ENCODE measurements at regions not wholly inside any gene's neighbourhood (a gene's known extent, or its start where the extent isn't known, plus 50 kb on each side); places are given as distances from the start of the nearest gene placed in this dataset.

DNA sequence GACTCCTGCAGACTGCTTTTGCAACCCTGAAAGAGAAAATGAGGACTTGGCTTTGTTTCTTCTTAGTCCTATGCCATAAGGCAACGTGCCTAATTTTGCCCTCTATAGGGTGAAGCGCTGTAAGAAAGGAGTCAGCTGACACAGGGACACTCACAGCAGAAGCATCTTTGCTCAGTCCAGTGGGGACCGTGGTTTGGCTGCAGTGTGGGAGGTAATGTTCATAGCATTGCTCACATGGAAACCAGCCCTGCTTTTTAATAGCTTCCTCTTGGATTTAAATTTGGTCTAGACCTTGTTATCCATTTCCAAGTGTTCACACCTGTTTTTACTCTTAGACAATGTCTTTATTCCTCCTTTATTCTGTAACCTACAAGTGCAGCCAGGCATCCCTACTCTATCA is 1032.1 kb downstream of the NTRK3 start:
- DNase-seq, result no peak

DNA sequence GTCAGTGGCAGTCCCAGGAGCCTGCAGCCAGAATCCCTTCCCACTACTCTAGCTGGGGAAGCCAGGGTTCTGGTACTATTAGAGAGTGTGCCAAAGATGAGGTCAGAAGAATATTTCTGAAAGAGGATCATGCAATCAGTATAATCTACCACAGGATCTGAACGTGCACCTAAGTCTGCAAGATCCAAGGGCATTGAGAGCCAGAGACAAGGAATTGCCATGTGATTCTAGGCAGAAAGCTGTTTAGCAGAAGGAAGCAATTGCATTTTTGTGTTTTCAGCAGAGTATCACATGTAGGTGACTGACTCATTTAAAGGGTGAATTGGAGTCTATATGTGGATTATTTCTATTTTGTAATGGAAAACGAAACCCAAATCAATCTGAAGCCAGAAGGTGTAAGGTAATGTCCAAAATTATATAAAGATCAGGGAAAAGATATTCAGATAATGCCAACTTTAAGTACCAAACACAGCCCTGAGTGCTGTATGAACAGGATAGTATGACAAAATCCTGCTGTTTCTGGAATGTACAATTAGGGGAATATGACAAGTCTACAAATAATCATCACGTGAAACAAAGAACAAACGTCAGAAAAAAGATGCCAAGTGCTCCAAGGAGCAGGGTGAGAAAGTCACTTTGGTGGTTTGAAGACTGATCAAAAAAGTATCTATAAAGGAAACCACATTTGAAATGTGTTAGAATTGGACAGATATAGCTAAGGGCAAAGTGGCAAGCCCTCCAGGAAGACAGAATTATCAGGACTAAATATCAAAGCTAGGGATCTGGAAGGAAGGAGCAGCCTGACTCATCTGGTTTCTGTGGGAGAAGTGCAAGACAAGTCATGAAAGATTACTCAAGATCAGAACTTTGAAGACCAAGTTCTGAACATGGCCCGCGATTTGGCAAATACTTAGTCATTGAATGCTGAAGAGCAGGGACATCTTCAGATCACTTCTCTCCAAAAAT is 1036.6 kb downstream of the NTRK3 start:
- DNase-seq, result no peak

DNA sequence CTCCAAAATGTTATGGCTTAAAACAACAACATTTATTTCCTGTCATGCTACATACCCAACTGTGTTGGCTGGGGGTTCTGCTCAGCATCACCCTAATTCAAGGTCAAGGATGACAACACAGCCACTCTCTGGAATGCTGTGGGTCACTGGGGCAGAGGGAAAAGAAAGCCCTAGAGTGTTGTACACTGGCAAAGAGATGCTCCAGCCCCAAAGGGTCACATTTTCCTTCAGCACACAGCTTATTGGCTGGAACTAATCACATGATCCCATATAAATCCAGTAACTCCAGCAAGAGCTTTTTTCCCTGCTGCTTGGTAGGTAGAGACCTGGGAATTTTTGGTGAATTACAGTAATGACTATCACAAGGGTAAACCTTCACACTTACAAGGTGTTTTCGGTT is 1041.4 kb downstream of the NTRK3 start:
- no peak for DNase-seq

DNA sequence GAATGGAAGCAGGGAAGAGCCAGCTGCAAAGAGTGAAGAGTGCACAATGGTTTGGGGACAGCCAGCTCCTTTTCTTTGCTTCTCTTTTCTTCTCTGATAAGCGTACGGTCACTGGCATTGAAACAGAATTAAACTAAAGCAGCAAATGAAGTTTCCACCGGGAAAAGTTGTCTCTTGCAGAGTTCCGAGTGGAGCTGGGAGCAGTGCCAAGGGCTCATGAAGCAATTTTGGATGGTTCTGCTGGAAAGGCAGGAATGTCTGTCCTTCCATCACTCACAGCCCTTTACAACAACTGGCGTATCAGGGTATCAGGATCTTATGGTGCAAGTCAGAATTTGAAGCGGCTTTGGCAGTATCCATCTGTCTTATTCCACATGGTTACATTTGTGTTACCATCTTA is 1042.9 kb downstream of the NTRK3 start:
- no peak for DNase-seq

DNA sequence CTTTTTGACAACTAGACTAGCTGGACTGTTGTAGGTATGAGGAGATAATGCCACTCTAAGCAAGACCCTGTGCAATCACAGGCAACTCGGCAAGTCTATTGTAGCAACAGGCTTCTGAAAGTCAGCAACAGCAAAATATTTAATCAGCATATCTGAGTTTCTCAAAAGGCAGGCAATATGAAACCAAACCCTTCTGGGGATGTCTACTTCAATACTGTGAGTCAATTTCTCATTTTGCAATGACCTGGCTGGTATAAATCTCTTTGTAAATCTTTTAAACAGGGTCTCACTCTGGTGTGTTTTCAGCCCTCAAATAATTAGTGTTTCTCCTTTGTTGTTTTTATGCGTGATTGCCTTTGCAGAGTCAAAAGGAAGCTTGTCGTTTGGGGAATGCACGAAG is 1044.5 kb downstream of the NTRK3 start:
- no peak for DNase-seq

DNA sequence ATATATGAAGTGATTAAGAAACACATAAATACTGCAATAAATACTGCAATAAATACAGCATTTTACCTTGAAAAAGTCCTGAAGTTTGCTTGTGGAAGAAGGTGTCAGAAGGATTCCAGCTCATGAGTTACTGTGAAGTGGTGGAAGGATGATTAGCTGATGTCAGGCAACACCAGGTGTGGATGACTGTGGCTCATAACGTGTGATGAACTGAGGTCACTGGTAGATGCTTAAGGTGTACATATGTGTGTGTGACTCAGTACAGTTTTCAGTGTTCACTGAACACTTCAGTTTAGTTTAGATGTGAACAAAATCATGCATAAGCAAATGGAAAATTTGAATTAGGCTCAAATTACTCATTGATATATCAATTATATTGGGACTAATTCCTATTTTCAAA is 1045.0 kb downstream of the NTRK3 start:
- no peak for DNase-seq

DNA sequence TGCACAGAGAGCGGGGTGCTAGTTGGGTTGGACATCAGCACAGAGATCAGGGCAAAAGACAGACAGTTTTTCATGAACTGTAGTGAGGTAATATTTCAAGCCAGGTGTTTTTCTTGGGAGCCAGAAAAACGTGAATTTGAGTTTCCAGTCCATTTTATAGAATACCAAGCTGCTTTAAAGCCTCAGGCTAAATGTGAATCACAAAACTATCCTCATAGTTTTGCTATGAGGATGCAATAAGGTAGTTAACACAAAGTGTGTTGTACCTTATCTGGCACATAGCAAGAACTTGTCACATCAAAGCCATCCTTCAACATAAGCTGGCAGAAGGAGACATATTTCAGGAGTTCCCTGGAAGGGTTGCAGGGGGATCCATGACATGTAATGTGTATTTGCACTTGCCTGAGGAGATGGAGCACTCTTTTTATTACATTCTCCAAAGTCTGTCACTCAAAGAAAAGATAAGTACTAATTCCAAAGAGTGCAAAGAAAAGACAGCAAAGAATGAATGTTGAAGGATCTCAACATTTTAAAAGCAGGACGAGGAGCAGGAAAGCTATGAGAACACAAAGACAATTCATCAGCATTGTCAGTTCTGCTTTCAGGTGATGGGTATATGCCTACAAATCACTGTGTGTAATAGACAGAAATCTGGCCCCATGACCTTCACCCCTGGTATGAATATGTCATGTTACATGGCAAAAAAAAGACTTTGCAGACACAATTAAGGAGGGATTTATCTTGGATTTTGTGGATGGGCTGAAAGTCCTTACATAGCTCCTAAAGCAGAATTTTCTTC is 1046.4 kb downstream of the NTRK3 start:
- DNase-seq, result no peak

DNA sequence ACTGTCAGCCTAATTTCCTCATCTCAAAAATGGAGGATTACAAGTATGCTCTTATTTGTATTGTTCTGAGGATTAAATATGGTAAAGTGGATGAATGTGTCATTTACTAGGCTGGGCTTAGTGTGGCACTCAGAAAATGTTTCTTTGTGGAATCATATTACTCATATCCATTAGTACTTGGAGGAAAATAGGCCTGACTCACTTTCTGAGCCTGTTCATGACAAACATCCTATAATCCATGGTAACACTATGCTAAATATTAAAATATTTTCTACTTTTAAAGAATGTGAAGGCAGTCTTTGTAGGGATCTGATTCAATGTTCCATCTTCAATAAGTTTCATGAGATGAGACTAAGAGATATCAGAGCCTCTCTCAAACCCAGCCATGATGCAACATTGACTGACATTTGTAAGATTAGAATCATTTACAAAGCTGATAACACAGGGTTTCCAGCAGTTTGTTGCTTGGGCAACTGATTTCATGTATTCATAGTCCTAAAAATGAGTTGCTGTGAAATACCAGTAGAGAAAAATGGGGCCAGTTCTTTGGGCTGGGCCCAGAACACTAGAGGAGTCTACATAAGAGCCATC is 1048.5 kb downstream of the NTRK3 start:
- DNase-seq, result no peak

DNA sequence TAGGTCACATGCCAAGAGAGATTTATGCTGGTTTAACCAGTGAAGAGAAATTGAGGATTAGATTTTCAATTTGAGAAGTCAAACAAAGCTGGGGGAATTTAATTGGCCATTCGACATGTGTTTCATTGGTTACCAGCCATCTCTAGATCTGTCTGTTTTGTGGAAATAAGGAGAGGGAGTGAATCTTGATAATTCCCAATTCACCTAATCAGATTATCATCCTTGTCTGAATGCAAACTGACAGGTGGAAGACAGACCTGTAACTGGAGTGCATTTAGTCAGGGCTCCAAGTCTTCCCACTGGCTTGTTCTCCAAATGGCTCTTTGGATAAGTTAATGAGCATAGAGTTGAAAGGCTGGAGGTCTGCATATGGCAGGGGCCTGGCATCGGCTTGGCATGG is 1049.3 kb downstream of the NTRK3 start:
- DNase-seq, result no peak

DNA sequence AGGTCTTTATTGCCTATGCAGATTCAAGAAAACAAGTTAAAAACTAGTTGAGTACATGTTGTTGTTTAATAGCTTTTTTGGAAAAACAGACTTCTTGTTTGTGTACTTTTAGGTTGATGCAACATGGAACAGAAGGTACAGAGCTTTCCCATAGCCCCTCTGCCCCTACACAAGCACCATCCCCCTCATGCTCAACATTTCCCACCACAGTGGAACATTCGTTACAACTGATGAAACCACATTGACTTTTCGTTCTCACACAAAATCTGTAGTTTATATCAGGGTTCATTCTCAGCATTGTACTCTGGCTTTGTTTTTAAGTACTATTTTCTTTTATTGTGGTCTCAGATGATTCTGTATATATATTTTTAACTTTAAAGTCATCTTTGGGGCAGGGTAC is 1054.6 kb downstream of the NTRK3 start:
- DNase-seq, result no peak

DNA sequence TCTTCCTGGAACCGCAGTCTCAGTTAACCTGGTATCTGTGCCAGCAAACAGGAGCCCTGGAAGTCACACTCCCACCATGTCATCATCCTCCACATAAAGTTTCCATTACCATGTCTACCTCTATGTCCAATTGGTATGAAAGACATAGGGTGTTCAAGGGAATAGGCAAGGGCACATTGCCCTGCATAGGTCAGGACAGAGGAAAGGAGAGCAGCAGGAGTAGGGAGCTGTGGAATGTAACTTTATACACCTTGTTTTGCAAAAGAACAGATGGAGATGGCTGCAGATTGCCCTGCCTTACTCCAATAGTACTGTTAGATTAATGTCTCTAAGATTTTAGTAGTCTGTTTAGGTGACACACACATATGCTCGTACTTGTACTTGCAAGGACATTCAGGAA is 1056.4 kb downstream of the NTRK3 start:
- DNase-seq, result no peak

DNA sequence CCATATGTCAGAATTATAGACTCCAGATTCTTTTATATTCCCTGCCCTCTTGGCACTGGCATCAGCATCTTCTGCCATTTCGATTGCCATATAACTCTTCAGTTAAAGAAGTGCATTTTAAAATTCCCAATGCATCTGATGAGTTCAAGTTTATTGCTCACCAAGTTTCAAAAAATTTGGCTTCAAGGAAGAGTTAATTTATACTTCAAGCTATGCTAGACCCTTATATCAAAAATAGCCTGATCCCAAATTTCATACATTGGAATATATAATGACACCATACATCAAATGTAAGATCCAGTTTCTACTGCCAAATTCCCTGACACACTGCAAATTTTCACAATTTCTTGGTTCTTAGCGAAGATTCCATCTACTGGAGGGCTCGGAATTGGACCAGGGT is 1058.6 kb downstream of the NTRK3 start:
- no peak for DNase-seq

DNA sequence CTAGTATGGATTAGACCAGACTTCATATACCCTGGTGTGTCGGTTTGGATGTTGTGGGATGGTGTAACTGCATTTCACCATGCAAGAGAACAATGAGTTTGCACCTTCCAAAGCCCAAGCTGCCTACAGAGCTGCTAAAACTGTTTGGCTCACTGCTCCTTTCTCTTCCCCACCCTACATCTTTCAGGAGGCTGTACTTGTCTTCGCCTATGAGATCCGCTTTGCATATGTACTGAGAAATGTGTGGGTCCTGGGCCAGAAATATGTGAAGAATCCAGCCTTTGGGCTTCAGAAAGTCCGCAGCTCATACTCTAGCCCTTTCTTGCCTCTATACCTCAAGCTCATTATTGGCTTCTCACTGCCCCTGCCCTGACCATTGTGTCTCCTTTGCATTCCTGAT is 1060.0 kb downstream of the NTRK3 start:
- DNase-seq, result no peak

DNA sequence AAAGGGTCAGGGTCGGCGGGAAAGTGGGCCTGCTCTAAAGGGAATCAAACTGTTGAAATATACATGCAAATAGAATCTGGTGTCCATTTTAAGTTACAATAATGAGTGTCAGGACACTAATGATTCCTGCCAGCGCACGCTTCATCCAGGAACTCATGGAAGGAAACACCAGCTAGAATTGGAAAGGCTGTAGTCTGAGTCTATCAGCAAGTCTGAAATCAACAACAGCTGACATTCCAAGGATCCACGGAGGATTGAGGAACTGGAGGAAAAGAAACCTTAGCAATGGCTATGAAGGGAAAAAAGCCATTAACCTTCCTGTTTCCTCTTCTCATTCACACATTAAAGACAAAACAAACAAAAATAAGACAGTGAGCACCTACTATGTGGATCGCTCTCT is 1063.1 kb downstream of the NTRK3 start:
- no peak for DNase-seq

DNA sequence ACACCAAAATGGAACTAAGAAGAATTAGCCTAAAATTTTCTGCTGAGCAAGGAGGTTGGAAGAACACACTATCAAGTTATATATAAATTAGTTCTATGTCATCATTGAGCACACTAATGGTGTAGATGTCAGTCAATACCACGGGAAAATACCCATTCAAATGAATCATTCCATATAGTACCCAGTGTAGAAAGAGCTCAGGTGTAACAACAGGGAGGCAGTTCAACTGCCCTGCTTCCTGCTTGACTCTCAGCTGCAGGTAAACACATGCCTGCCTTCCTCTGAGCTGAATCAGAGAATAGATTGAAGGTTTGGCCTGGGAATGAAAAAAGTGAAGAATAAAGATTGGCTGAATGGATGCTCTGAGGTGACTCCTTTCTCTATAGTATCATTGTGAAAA is 1088.0 kb downstream of the AGBL1 start:
- DNase-seq, result no peak

DNA sequence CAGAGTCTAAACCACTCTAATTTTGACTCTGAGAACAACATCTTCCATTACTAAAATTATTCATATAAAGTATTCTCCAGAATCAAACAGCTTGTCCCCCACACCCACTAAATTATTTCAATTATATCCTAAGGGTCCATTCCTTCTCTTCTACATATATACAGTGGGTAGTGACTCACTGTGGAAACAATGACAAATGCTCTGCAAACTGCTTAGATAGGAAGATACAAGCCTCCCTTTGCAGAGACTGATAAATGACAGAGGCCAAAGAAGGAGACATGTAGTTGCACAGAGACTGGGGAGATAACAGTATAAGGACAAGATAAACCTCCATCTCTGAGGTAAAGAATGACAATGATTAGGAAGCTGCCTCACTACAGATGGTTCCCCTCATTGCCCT is 1087.4 kb downstream of the AGBL1 start:
- DNase-seq, result no peak

DNA sequence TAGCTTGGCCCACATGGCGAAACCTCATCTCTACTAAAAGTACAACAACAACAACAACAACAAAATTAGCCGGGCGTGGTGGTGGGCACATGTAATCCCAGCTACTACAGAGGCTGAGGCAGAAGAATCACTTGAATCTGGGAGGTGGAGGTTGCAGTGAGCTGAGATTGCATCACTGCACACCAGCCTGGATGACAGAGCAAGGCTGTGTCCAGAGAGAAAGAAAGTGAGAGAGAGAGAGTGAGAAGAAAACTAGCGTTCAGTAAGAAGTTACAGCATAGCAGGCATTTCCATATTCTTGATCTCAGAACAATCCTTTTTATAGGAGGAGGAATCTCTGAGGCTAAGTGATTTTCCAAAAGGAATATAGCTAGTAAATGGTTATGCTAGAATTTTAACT is 1076.1 kb downstream of the AGBL1 start:
- DNase-seq, result no peak

DNA sequence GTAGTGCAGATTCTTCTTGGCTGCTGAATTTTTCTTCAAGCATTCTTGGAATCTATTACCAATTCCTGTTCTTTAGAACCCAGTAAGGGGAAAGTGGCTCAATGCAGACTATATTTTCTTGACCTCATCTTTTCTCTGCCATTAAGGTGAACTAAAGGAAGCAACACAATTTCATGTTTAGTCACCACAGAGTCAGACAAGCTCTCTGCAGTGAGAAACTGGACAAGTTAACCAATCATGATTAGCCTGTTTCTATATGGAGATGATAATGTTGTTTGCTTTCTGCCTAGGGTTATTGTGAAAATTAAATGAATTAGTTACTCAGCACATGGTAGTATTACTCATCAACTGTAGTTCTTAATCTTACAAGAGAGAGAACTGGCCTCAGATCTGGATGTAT is 1075.1 kb downstream of the AGBL1 start:
- DNase-seq, result no peak

DNA sequence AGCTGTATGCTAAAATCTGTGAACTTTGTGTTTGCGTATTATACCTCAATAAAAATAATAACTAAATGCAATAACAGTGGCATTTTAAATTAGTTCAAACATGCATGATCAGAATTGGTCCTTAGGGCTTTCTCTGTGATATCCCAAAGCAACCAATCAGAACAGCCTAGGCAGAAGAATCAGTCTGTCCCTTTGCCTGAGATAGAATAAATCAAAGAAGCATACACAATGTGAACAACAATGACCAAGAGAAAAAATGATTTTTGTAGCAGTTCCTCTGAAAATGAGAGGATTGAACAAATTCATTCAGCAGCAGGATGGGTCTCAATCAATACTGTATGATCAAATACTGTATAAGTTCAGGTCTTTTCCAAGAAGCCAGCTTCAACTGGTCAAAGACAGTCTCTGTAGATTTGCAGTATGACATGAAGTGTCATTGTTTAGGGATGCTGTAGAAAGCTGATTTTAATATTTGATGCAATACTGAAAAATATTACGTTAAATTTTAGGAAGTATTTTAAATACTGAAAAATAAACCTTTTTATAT is 1071.6 kb downstream of the AGBL1 start:
- DNase-seq, result no peak

DNA sequence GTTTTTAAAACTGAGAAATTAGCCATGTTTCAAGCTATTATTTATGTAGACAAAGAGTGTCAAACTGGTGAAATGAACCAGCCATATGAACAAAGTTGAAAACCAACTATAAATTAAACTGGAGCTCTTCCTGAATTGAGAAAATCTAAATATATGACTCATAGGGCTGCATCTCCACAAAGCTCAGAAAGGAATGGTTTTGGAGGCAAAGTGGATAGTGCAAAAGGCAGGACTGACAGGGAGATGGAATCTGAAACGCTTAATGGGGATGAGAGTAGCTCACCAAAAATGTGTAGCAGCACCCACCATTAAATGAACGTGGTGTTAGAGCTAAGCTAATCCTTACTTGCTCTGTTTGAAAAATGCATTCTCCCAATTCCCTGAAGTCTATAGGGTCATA is 1066.0 kb downstream of the AGBL1 start:
- DNase-seq, result no peak

DNA sequence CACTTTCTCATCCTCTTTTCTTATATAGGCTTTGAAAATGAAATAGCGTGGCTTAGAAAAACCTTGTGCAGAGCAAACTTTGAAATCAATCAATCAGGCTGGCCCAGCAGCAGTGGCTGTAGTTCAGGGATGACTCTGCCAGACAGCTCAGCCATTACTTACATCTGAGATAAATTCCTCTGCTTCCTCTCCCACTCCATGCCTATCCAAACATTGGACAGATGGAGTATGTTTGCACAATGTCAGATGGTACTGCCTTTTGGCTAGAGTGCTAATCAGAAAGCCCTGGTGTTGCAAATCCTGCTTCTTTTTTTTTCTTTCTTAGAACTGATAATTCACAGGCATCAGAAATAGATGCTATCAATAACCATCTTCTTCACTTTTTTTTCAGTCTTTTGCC is 1065.1 kb downstream of the AGBL1 start:
- DNase-seq, result no peak

DNA sequence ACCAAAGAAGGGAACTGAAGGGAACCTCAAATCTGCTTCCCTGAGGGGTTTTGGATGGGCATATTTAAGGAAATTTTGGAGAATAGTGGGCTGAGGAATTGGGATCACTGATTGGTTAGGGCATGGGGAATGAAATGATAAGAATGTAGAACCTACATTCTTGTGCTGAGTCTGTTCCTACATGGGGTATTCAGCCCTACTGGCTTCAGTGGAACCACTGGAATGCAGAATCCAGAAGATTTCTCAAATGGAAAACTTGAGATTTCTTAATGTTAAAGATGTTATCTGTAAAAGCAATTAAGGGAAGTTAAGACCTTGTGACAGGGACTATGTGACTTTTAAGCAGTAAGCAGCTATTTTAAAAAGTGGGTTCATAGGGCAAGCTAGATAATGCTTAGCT is 1062.4 kb downstream of the AGBL1 start:
- DNase-seq, result no peak

DNA sequence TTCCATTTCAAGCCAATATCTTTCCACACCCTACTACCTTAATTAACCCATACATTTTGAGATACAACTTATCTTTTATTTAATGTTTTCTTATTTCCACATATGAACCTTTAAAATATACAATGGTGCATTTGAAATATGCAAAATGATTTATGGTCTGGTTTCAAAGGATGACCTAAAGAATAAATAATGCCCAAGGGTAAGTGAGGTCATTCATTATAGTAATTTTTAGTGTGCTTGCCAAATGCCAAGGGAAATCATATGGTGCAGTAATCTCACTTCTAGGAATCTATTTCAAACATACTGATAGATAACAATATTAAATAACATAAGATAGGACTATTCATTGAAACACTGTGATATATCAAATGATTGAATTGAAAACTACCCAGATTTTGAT is 1055.4 kb downstream of the AGBL1 start:
- no peak for DNase-seq

DNA sequence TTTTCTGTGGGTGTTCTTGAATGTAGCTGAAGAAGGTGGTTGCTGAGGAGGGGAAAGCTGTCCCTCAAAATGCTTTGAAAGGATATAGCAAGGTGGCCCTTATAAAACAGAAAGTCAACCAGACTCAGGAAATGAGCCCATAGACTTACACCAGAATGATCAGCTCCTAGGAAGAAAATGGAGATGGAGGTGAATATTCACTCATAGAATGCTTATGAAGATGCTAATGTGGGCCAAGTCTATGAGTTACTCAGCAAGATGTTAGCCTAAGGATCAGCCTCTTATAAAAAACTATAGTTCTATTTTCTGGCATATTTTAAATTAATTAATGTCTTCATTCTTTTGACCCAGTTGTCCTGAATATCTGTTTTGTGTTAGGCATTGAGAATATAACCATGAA is 1054.0 kb downstream of the AGBL1 start:
- DNase-seq, result no peak
